ENCODE measurements at regions not wholly inside any gene's neighbourhood (a gene's known extent, or its start where the extent isn't known, plus 50 kb on each side); places are given as distances from the start of the nearest gene placed in this dataset.
"Not testable (repeated sequence)": the region's sequence is repeated elsewhere in the genome, so short reads cannot be mapped to it uniquely, and the experiment has no call there.

GRCh38 chr11:27228232-27228905 lies 134.6 kb downstream of the CCDC34 start:
- Histone ChIP-seq H4K20me1 (ENCODE audit: insufficient read depth) (no peaks in the 10 kb centered on the region), H2AFZ (ENCODE audit: low read depth) (no peak overlapping the region)
- TF ChIP-seq CTCF (conservative IDR thresholded peaks at IDR 0.05; ENCODE audit: low read depth, low read length): no peak

GRCh38 chr11:27227736-27228135 lies 135.3 kb downstream of the CCDC34 start:
- TF ChIP-seq CTCF (conservative IDR thresholded peaks at IDR 0.05; ENCODE audit: low read depth, low read length): no peak
- H3K4me3 ChIP-seq (IDR thresholded peaks at IDR 0.05; ENCODE audit: insufficient read depth, low read depth, low read length): no peak overlapping the region
- no peak overlapping the region for H3K4me2 ChIP-seq
- H3K36me3 ChIP-seq (ENCODE audit: insufficient read depth): no peaks in the 10 kb centered on the region
- H3K27ac ChIP-seq: no peak overlapping the region
- H2AFZ ChIP-seq (ENCODE audit: low read depth): no peak overlapping the region
- no peaks in the 10 kb centered on the region for H3K79me2 ChIP-seq (ENCODE audit: insufficient read depth, low read depth)
- H3K4me1 ChIP-seq (ENCODE audit: low read depth, poor library complexity, severe bottlenecking): no peaks in the 10 kb centered on the region
- H3K9ac ChIP-seq: no peak overlapping the region
- H3K27me3 ChIP-seq (ENCODE audit: insufficient read depth, low read depth): no peaks in the 10 kb centered on the region
- H4K20me1 ChIP-seq (ENCODE audit: insufficient read depth): no peaks in the 10 kb centered on the region

More at GRCh38 chr11:27228232-27228905, 134.6 kb downstream of the CCDC34 start:
- H3K4me1 ChIP-seq (ENCODE audit: low read depth, poor library complexity, severe bottlenecking): peaks cover 2% of the 10 kb centered on the region
- H3K4me3 ChIP-seq (IDR thresholded peaks at IDR 0.05; ENCODE audit: insufficient read depth, low read depth, low read length): no peak overlapping the region
- no peak overlapping the region for H3K9ac ChIP-seq
- no peaks in the 10 kb centered on the region for H3K79me2 ChIP-seq (ENCODE audit: insufficient read depth, low read depth)
- H3K27me3 ChIP-seq (ENCODE audit: insufficient read depth, low read depth): no peaks in the 10 kb centered on the region
- no peak overlapping the region for H3K4me2 ChIP-seq
- H3K27ac ChIP-seq: no peak overlapping the region
- no peaks in the 10 kb centered on the region for H3K36me3 ChIP-seq (ENCODE audit: insufficient read depth)

GRCh38 chr11:27219487-27220039 lies 143.5 kb downstream of the CCDC34 start:
- not testable (repeated sequence) for H3K4me1 ChIP-seq (ENCODE audit: low read depth, poor library complexity, severe bottlenecking); H2AFZ ChIP-seq (ENCODE audit: low read depth); H3K4me2 ChIP-seq

GRCh38 chr11:27218421-27219038 lies 144.5 kb downstream of the CCDC34 start:
- no peak overlapping the region for H2AFZ ChIP-seq (ENCODE audit: low read depth)
- no peak overlapping the region for H3K4me2 ChIP-seq
- H4K20me1 ChIP-seq (ENCODE audit: insufficient read depth): no peaks in the 10 kb centered on the region
- TF ChIP-seq CTCF (conservative IDR thresholded peaks at IDR 0.05; ENCODE audit: low read depth, low read length): no peak
- H3K36me3 ChIP-seq (ENCODE audit: insufficient read depth): no peaks in the 10 kb centered on the region
- H3K4me1 ChIP-seq (ENCODE audit: low read depth, poor library complexity, severe bottlenecking): no peaks in the 10 kb centered on the region
- H3K4me3 ChIP-seq (IDR thresholded peaks at IDR 0.05; ENCODE audit: insufficient read depth, low read depth, low read length): no peak overlapping the region
- no peak overlapping the region for H3K27ac ChIP-seq
- H3K9ac ChIP-seq: no peak overlapping the region
- no peaks in the 10 kb centered on the region for H3K27me3 ChIP-seq (ENCODE audit: insufficient read depth, low read depth)
- H3K79me2 ChIP-seq (ENCODE audit: insufficient read depth, low read depth): no peaks in the 10 kb centered on the region

More at GRCh38 chr11:27219487-27220039, 143.5 kb downstream of the CCDC34 start:
- H3K27me3 ChIP-seq (ENCODE audit: insufficient read depth, low read depth); H3K27ac ChIP-seq; H3K36me3 ChIP-seq (ENCODE audit: insufficient read depth); H3K4me3 ChIP-seq (IDR thresholded peaks at IDR 0.05; ENCODE audit: insufficient read depth, low read depth, low read length); H3K9ac ChIP-seq; H4K20me1 ChIP-seq (ENCODE audit: insufficient read depth); H3K79me2 ChIP-seq (ENCODE audit: insufficient read depth, low read depth): not testable (repeated sequence)

GRCh38 chr11:27217948-27218420 lies 145.0 kb downstream of the CCDC34 start:
- H3K27me3 ChIP-seq (ENCODE audit: insufficient read depth, low read depth): no peaks in the 10 kb centered on the region
- H3K4me1 ChIP-seq (ENCODE audit: low read depth, poor library complexity, severe bottlenecking): no peaks in the 10 kb centered on the region
- H3K4me2 ChIP-seq: no peak overlapping the region
- H3K79me2 ChIP-seq (ENCODE audit: insufficient read depth, low read depth): no peaks in the 10 kb centered on the region
- H3K36me3 ChIP-seq (ENCODE audit: insufficient read depth): no peaks in the 10 kb centered on the region
- H3K27ac ChIP-seq: no peak overlapping the region
- TF ChIP-seq CTCF (conservative IDR thresholded peaks at IDR 0.05; ENCODE audit: low read depth, low read length): no peak
- H4K20me1 ChIP-seq (ENCODE audit: insufficient read depth): no peaks in the 10 kb centered on the region
- no peak overlapping the region for H3K9ac ChIP-seq
- H2AFZ ChIP-seq (ENCODE audit: low read depth): no peak overlapping the region
- no peak overlapping the region for H3K4me3 ChIP-seq (IDR thresholded peaks at IDR 0.05; ENCODE audit: insufficient read depth, low read depth, low read length)

Data from KMS-11 (cell line).